ENCODE measurements at regions not wholly inside any gene's neighbourhood (a gene's known extent, or its start where the extent isn't known, plus 50 kb on each side); places are given as distances from the start of the nearest gene placed in this dataset.

DNA sequence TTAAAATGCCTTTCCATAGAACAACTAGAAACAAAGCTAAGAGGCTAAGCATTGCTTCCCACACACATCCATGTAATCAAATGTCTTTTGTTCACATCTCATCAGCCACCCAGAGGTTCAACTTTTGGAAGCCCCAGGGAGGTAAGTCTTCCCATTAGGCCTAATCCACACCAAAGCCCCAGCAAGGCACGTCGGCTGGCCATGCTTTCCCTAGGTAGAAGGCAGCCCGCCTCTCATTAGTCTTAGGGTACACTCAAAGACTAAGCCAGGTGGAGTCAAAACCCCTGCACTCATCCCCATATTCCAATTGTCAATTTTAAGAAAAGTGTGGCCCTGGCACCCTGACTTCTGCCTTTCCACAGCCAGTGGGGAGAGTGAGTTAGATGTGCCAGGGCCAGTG lies 87.9 kb downstream of the ATPSCKMT start:
- CTCF ChIA-PET, result no interaction called here

GRCh38 chr5:10160241-10160640 lies 89.4 kb downstream of the ATPSCKMT start:
- Mint-ChIP-seq H3K4me1 (no peaks in the 10 kb centered on the region), H3K27me3 (peaks cover 0 to 27% (median 10%) of the 10 kb centered on the region in 5 donors), H3K9me3 (peaks cover 0 to 21% (median 10%) of the 10 kb centered on the region in 11 donors), H3K4me3 (no peak overlapping the region), H3K36me3 (peaks cover 0 to 13% (median 0%) of the 10 kb centered on the region in 5 donors), H3K27ac (no peak overlapping the region)
- ATAC-seq (no peak), DNase-seq (no peak)
- no peak overlapping the region for H3K27ac ChIP-seq (ENCODE audit: low read depth, low read length)
- H3K4me3 ChIP-seq (ENCODE audit: low read length), result no peak overlapping the region
- ChIA-PET POLR2A (no interaction called here), CTCF (no interaction called here)
- H3K36me3 ChIP-seq (ENCODE audit: control insufficient read depth in 2 of 3, insufficient read depth in 3 of 3, low read length in 3 of 3), result no peaks in the 10 kb centered on the region
- no peaks in the 10 kb centered on the region for H3K4me1 ChIP-seq (ENCODE audit: control insufficient read depth in 2 of 2, insufficient read depth in 2 of 2, low read length in 2 of 2)
- no peaks in the 10 kb centered on the region for H3K9me3 ChIP-seq (ENCODE audit: control insufficient read depth in 2 of 3, low read length in 3 of 3)
- intact Hi-C loops (cut with micrococcal nuclease), result no loop called here
- no peaks in the 10 kb centered on the region for H3K27me3 ChIP-seq (ENCODE audit: control insufficient read depth in 2 of 2, insufficient read depth in 2 of 2, low read length in 2 of 2)

More for the DNA sequence above, 87.9 kb downstream of the ATPSCKMT start:
- Mint-ChIP-seq H3K9me3 (peaks cover 7 to 36% (median 14%) of the 10 kb centered on the region in 11 donors), H3K4me1 (no peaks in the 10 kb centered on the region), H3K27ac (no peak overlapping the region), H3K27me3 (peaks cover 0 to 27% (median 10%) of the 10 kb centered on the region in 5 donors), H3K4me3 (no peak overlapping the region), H3K36me3 (peaks cover 0 to 13% (median 0%) of the 10 kb centered on the region in 5 donors)
- ATAC-seq (no peak), DNase-seq (no peak)
- Histone ChIP-seq H3K27me3 (ENCODE audit: control insufficient read depth in 2 of 2, insufficient read depth in 2 of 2, low read length in 2 of 2) (no peaks in the 10 kb centered on the region), H3K4me1 (ENCODE audit: control insufficient read depth in 2 of 2, insufficient read depth in 2 of 2, low read length in 2 of 2) (no peaks in the 10 kb centered on the region), H3K27ac (ENCODE audit: low read depth, low read length) (no peak overlapping the region), H3K4me3 (ENCODE audit: low read length) (no peak overlapping the region), H3K36me3 (ENCODE audit: control insufficient read depth in 2 of 3, insufficient read depth in 3 of 3, low read length in 3 of 3) (no peaks in the 10 kb centered on the region), H3K9me3 (ENCODE audit: control insufficient read depth in 2 of 3, low read length in 3 of 3) (no peaks in the 10 kb centered on the region)
- intact Hi-C loops (cut with micrococcal nuclease), result no loop called here
- POLR2A ChIA-PET, result no interaction called here

DNA sequence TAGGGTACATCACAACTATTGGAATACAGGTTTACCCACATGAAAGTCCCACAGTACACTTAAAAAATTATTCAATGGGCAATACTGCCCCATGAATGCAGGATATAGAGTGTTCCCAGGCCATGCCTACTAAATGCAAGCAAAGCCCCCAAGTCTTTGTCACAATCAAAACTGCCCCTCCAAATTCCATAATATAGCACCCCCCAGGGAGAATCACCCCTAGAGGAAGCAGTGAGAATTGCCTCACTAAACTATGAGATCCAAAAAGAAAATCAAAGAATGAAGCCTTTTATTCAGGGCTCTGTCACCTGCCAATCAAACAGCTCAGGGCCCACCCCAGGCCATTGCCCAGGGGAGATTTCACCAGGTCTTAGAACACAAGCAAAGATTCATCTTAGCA lies 90.8 kb downstream of the ATPSCKMT start:
- no peaks in the 10 kb centered on the region for H3K4me1 Mint-ChIP-seq
- H3K27me3 ChIP-seq (ENCODE audit: control insufficient read depth in 2 of 2, insufficient read depth in 2 of 2, low read length in 2 of 2), result no peaks in the 10 kb centered on the region
- peaks cover 3 to 27% (median 10%) of the 10 kb centered on the region in 5 donors for H3K27me3 Mint-ChIP-seq
- intact Hi-C loops (cut with micrococcal nuclease), result no loop called here
- ChIA-PET CTCF (no interaction called here), POLR2A (no interaction called here)
- H3K4me3 Mint-ChIP-seq, result no peak overlapping the region
- H3K9me3 Mint-ChIP-seq, result peaks cover 0 to 8% (median 4%) of the 10 kb centered on the region in 11 donors
- H3K27ac Mint-ChIP-seq, result no peak overlapping the region
- H3K4me1 ChIP-seq (ENCODE audit: control insufficient read depth in 2 of 2, insufficient read depth in 2 of 2, low read length in 2 of 2), result no peaks in the 10 kb centered on the region
- H3K36me3 ChIP-seq (ENCODE audit: control insufficient read depth in 2 of 3, insufficient read depth in 3 of 3, low read length in 3 of 3), result no peaks in the 10 kb centered on the region
- DNase-seq (no peak), ATAC-seq (no peak)
- no peak overlapping the region for H3K27ac ChIP-seq (ENCODE audit: low read depth, low read length)
- H3K36me3 Mint-ChIP-seq, result peaks cover 0 to 4% (median 0%) of the 10 kb centered on the region in 5 donors
- no peaks in the 10 kb centered on the region for H3K9me3 ChIP-seq (ENCODE audit: control insufficient read depth in 2 of 3, low read length in 3 of 3)
- H3K4me3 ChIP-seq (ENCODE audit: low read length), result no peak overlapping the region

- Mint-ChIP-seq H3K27me3 (peaks cover 3 to 25% (median 10%) of the 10 kb centered on the region in 5 donors), H3K4me3 (no peak overlapping the region), H3K36me3 (peaks cover 0 to 4% (median 0%) of the 10 kb centered on the region in 5 donors), H3K9me3 (peaks cover 0 to 4% (median 0%) of the 10 kb centered on the region in 11 donors), H3K27ac (no peak overlapping the region), H3K4me1 (no peaks in the 10 kb centered on the region)
- intact Hi-C loops (cut with micrococcal nuclease), result no loop called here
- Histone ChIP-seq H3K4me3 (ENCODE audit: low read length) (no peak overlapping the region), H3K36me3 (ENCODE audit: control insufficient read depth in 2 of 3, insufficient read depth in 3 of 3, low read length in 3 of 3) (no peaks in the 10 kb centered on the region), H3K4me1 (ENCODE audit: control insufficient read depth in 2 of 2, insufficient read depth in 2 of 2, low read length in 2 of 2) (no peaks in the 10 kb centered on the region), H3K27me3 (ENCODE audit: control insufficient read depth in 2 of 2, insufficient read depth in 2 of 2, low read length in 2 of 2) (no peaks in the 10 kb centered on the region), H3K27ac (ENCODE audit: low read depth, low read length) (no peak overlapping the region), H3K9me3 (ENCODE audit: control insufficient read depth in 2 of 3, low read length in 3 of 3) (no peaks in the 10 kb centered on the region)
- POLR2A ChIA-PET, result no interaction called here
- CTCF ChIA-PET, result no interaction called here
- ATAC-seq (no peak), DNase-seq (no peak)
Measured at GRCh38 chr5:10157085-10157669, 92.5 kb downstream of the ATPSCKMT start.

GRCh38 chr5:10155897-10156667 lies 93.6 kb downstream of the ATPSCKMT start:
- intact Hi-C loops (cut with micrococcal nuclease), result no loop called here
- no peak overlapping the region for H3K4me3 ChIP-seq (ENCODE audit: low read length)
- no peaks in the 10 kb centered on the region for H3K4me1 ChIP-seq (ENCODE audit: control insufficient read depth in 2 of 2, insufficient read depth in 2 of 2, low read length in 2 of 2)
- no peak for ATAC-seq
- ChIA-PET CTCF (no interaction called here), POLR2A (no interaction called here)
- H3K36me3 ChIP-seq (ENCODE audit: control insufficient read depth in 2 of 3, insufficient read depth in 3 of 3, low read length in 3 of 3), result no peaks in the 10 kb centered on the region
- no peak overlapping the region for H3K4me3 Mint-ChIP-seq
- no peak for DNase-seq
- H3K9me3 ChIP-seq (ENCODE audit: control insufficient read depth in 2 of 3, low read length in 3 of 3), result no peaks in the 10 kb centered on the region
- H3K27ac Mint-ChIP-seq, result no peak overlapping the region
- H3K27me3 Mint-ChIP-seq, result peaks cover 0 to 17% (median 10%) of the 10 kb centered on the region in 5 donors
- H3K27ac ChIP-seq (ENCODE audit: low read depth, low read length), result no peak overlapping the region
- H3K9me3 Mint-ChIP-seq, result peaks cover 0 to 4% (median 0%) of the 10 kb centered on the region in 11 donors
- H3K4me1 Mint-ChIP-seq, result no peaks in the 10 kb centered on the region
- H3K36me3 Mint-ChIP-seq, result peaks cover 0 to 4% (median 0%) of the 10 kb centered on the region in 5 donors
- no peaks in the 10 kb centered on the region for H3K27me3 ChIP-seq (ENCODE audit: control insufficient read depth in 2 of 2, insufficient read depth in 2 of 2, low read length in 2 of 2)

DNA sequence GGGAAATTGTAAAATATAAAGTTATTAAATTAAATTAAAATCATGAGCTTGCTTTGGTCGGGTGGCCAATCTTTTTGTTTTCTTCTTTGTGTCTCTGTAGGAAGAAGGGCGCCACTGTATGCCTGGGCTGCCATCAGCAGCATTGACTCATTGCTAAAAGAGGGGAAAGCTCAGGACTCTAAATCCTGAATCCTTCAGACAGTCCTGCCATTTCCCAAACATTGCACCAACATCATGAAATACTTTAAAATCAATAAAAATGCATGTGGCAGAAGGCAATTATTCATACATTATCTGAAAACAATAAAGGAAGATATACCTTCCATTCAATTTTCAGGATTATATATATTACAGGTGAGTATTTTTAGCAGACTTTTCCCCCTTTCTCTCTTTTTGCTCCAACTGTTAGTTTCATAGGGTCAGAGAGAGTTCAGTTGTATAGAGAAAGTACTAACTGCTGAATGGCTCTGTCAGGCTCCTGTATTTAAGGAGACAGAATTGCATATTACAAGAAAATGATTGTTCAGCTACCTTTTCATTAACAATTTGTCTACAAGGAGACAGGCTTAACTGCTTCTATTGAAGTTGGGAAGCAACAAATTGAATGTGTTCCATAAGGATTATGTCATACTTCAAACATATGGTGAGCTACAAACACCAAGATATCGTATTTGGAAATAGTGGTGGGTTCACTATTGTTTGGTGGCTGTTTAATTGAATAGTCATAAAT lies 95.7 kb downstream of the ATPSCKMT start:
- Histone ChIP-seq H3K4me3 (ENCODE audit: low read length) (no peak overlapping the region), H3K9me3 (ENCODE audit: control insufficient read depth in 2 of 3, low read length in 3 of 3) (no peaks in the 10 kb centered on the region), H3K4me1 (ENCODE audit: control insufficient read depth in 2 of 2, insufficient read depth in 2 of 2, low read length in 2 of 2) (no peaks in the 10 kb centered on the region), H3K36me3 (ENCODE audit: control insufficient read depth in 2 of 3, insufficient read depth in 3 of 3, low read length in 3 of 3) (no peaks in the 10 kb centered on the region), H3K27ac (ENCODE audit: low read depth, low read length) (no peak overlapping the region), H3K27me3 (ENCODE audit: control insufficient read depth in 2 of 2, insufficient read depth in 2 of 2, low read length in 2 of 2) (no peaks in the 10 kb centered on the region)
- CTCF ChIA-PET, result no interaction called here
- H3K27ac Mint-ChIP-seq, result no peak overlapping the region
- ATAC-seq (no peak), DNase-seq (no peak)
- POLR2A ChIA-PET, result no interaction called here
- intact Hi-C loops (cut with micrococcal nuclease), result no loop called here
- no peaks in the 10 kb centered on the region for H3K4me1 Mint-ChIP-seq
- no peak overlapping the region for H3K4me3 Mint-ChIP-seq
- H3K27me3 Mint-ChIP-seq, result peaks cover 0 to 12% (median 6%) of the 10 kb centered on the region in 5 donors
- peaks cover 0 to 2% (median 0%) of the 10 kb centered on the region in 11 donors for H3K9me3 Mint-ChIP-seq
- no peaks in the 10 kb centered on the region for H3K36me3 Mint-ChIP-seq
